AG09319 (cell line): ENCODE measurements at regions not wholly inside any gene's neighbourhood (a gene's known extent, or its start where the extent isn't known, plus 50 kb on each side); places are given as distances from the start of the nearest gene placed in this dataset.

Experiments used
- DNase-seq: peaks from one replicate; pipeline ENCODE4 v3.0.0-alpha.2; 2010; ENCODE audit warnings: low read depth; ENCODE audit errors: extremely low read depth
- CTCF ChIP-seq: IDR thresholded peaks from 2 replicates; pipeline ENCODE4 v1.5.1; 2011; ENCODE audit warnings: low read depth, mild to moderate bottlenecking, inconsistent platforms, low read length, moderate library complexity

GRCh38 chr14:94685166-94685581 lies 73.0 kb downstream of the SERPINA3 start:
- TF ChIP-seq CTCF, result no peak
- DNase-seq, result no peak

GRCh38 chr14:94682736-94683135 lies 70.5 kb downstream of the SERPINA3 start:
- DNase-seq, result no peak
- no peak for TF ChIP-seq CTCF

DNA sequence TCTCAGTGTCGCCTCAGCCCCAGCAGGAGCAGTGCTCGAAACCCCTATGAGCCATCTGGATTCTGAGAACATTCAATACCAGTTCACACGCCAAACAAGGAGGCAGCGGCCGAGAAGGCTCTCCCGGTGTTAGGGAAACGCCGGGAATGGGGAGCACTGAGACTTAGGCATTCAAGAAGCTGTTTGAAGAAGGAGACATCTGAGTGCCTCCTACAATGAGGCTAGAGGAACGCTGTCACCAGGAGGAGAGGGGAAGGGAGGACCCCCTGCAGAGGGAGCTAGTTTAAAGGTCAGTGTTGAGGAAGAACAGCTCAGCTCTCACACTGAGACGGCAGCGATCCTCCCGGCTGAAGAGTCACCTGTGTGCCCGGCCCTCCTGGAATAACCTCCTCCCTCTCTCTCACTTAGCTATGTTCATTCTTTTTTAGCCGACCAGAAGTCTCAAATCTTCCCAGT lies 69.9 kb downstream of the SERPINA3 start:
- no peak for TF ChIP-seq CTCF
- DNase-seq, result no peak

DNA sequence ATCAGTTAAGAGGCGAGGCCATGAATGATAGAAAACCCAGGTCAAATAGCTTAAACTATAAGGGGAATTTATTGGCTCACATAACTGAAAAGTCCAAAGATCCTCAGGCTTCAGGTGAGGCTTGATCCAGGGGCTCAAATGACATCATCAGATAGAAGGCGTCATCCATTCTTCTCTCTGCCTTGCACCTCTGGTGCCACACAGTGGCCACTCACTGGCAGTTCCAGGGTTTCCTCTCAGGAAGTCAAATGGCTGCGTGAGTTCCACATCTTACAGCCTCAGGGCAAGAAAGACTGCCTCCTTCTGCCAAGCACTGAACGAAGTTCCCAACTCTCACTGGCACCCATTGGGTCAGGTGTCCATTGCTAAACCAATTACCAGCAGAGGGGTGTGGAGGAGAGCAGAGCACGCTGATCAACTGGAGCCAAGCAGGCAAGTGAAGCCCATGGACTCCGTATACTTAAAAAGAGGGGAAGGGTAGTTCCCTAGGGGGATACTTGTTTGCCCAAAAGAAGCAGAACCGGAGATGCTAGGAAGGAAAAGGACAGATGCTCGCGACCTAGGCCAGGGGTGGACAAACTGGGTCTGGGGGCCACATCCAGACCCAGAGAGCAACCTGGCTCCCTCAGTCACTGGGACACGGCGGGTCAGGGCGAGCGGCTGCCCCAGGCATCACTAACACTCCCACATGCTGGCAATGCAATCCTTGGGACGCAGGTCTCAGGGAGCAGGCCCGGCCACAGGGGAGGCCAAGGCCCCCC lies 69.3 kb downstream of the SERPINA3 start:
- TF ChIP-seq CTCF, result peak; percentile 67
- no peak for DNase-seq

- TF ChIP-seq CTCF, result no peak
- no peak for DNase-seq
Observed at GRCh38 chr14:94680862-94681288, 68.7 kb downstream of the SERPINA3 start.

DNA sequence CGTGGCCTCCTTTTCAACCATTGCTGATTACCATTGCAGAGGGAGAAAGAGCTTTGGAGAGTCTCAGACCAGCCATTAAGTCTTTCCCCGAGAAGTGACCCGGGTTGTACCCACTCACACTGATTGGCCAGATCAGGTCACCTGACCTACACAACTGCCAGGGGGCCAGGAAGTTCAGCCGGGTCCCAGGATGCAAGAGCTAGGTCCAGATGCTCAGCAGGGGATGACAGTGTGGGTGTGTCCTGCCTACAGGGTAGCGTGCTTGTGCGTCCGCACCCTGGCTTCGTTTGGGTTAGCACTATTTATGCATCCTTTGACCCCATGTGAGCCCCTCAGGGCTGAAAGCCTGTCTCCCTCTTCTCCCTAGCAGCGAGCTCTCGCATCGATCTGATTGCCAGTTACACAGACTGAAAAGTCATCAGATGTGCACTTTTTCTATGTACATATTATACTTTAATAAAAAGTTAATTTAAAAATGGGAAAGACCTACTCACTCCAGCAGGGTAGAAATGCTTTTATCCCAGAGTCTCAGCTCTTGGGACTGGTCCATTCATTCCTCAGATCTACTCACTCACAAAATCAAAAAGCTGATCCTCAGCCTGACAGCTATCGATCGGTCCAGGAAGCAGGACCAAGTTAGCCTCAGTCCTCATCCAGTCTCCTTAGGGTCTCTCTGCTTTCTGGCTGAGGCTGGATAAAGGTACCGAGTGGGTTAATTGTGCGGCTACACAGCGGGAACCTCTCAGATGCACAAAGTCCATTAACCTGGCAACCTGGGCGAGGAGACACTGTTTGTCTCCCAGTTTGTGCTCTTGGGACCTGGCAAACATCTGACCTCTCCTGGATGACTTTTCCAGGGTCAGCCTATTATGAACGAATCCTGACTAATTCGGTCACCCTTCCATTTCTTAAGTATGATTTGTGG lies 68.0 kb downstream of the SERPINA3 start:
- no peak for DNase-seq

More for the DNA sequence above, 68.0 kb downstream of the SERPINA3 start:
- no peak for TF ChIP-seq CTCF
